Thoracic aorta (tissue), 2 donors: ENCODE measurements at regions not wholly inside any gene's neighbourhood (a gene's known extent, or its start where the extent isn't known, plus 50 kb on each side); places are given as distances from the start of the nearest gene placed in this dataset.
"Not testable (repeated sequence)": the region's sequence is repeated elsewhere in the genome, so short reads cannot be mapped to it uniquely, and the experiment has no call there.

ENCODE experiments used
- ATAC-seq: fragments of 150-250 bp; one replicate; pipeline ENCODE4 v1.8.0; 2017; ENCODE audit warnings: low read depth; ENCODE audit not compliant: insufficient number of reproducible peaks, low FRiP score
- DNase-seq: peaks from one replicate; pipeline ENCODE4 v3.0.0-alpha.2; 2020; ENCODE audit warnings: low spot score
- H3K27ac ChIP-seq, 2 donors: fragments of 200-600 bp; sonication (generic); 1 replicate in 1 of 2; 2 replicates in 1 of 2; pipeline ENCODE4 v1.5.1; 2016; ENCODE audit warnings: mild to moderate bottlenecking in 2 of 2, moderate library complexity in 2 of 2
- H3K27me3 ChIP-seq: fragments of 200-600 bp; sonication (generic); replicated peaks from 2 replicates; pipeline ENCODE4 v1.6.0; 2016; ENCODE audit warnings: mild to moderate bottlenecking; ENCODE audit not compliant: insufficient read depth
- H3K36me3 ChIP-seq: fragments of 200-600 bp; sonication (generic); one replicate; pipeline ENCODE4 v1.5.1; 2016
- H3K4me1 ChIP-seq, 2 donors: fragments of 200-600 bp; sonication (generic); 1 replicate in 1 of 2; 2 replicates in 1 of 2; pipeline versions ENCODE4 v1.5.1 to v1.6.0; 2016; ENCODE audit warnings: low read depth in 2 of 2, mild to moderate bottlenecking in 1 of 2; ENCODE audit not compliant: control insufficient read depth in 1 of 2
- H3K4me3 ChIP-seq: fragments of 200-600 bp; sonication (generic); 2 replicates; pipeline ENCODE4 v1.5.1; 2016; ENCODE audit warnings: mild to moderate bottlenecking
- H3K9me3 ChIP-seq: fragments of 200-600 bp; sonication (generic); 2 replicates; pipeline ENCODE4 v1.5.1; 2016
- TF ChIP-seq, protein P1 (sequence below): fragments of 200-600 bp; sonication (generic); IDR thresholded peaks from one replicate; pipeline ENCODE4 v1.5.1; 2019; ENCODE audit warnings: antibody characterized with exemption

DNA sequence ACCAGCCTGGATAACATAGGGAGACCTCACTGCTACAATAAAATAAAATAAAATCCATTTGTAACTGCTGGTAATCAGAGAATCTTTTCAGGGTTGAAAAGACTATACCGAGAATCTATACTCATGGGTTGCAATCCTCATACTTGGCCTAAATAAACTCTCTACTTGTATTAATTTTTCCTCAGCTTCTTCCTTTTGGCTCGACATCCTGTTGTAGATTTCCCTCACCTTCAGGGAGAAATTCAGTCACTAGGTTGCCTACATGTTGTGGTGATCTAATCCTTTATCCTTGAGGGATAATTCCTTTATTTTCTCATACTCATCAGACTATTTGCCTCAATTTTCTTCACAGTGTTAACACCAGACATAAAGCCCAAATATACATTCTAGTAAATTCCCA is 1093.4 kb downstream of the SORCS3 start:
- ATAC-seq (no peak), DNase-seq (no peak)
- no peaks in the 10 kb centered on the region for H3K9me3 ChIP-seq
- H3K27me3 ChIP-seq, result no peaks in the 10 kb centered on the region
- H3K4me3 ChIP-seq, result no peak overlapping the region
- no peaks in the 10 kb centered on the region for H3K4me1 ChIP-seq
- no peak overlapping the region for H3K27ac ChIP-seq
- H3K36me3 ChIP-seq, result no peaks in the 10 kb centered on the region
- TF ChIP-seq, protein P1, sequence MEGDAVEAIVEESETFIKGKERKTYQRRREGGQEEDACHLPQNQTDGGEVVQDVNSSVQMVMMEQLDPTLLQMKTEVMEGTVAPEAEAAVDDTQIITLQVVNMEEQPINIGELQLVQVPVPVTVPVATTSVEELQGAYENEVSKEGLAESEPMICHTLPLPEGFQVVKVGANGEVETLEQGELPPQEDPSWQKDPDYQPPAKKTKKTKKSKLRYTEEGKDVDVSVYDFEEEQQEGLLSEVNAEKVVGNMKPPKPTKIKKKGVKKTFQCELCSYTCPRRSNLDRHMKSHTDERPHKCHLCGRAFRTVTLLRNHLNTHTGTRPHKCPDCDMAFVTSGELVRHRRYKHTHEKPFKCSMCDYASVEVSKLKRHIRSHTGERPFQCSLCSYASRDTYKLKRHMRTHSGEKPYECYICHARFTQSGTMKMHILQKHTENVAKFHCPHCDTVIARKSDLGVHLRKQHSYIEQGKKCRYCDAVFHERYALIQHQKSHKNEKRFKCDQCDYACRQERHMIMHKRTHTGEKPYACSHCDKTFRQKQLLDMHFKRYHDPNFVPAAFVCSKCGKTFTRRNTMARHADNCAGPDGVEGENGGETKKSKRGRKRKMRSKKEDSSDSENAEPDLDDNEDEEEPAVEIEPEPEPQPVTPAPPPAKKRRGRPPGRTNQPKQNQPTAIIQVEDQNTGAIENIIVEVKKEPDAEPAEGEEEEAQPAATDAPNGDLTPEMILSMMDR, result no peak

DNA sequence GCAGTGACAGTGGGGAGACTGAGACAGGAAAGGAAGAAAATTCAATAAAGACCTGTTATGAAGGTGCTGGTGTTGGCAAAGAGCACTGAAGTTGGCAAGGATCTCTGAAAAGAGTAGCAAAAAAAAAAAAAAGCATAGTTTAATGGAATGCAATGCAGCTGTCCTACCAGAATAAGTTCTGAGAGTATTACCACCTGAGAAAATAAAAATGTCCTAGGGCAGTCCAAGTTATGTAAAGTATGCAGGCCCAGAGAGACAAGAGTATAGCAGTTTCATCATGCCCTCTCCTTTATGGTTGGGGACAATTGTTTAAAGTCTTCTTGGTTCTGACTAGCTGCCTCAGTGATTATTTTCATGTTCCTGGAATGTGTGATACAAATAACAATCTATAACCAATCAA is 1092.8 kb downstream of the SORCS3 start:
- ATAC-seq (no peak), DNase-seq (no peak)
- H3K36me3 ChIP-seq, result no peaks in the 10 kb centered on the region
- H3K9me3 ChIP-seq, result no peaks in the 10 kb centered on the region
- H3K27me3 ChIP-seq, result no peaks in the 10 kb centered on the region
- no peaks in the 10 kb centered on the region for H3K4me1 ChIP-seq
- TF ChIP-seq, protein P1, result no peak
- no peak overlapping the region for H3K27ac ChIP-seq
- no peak overlapping the region for H3K4me3 ChIP-seq

DNA sequence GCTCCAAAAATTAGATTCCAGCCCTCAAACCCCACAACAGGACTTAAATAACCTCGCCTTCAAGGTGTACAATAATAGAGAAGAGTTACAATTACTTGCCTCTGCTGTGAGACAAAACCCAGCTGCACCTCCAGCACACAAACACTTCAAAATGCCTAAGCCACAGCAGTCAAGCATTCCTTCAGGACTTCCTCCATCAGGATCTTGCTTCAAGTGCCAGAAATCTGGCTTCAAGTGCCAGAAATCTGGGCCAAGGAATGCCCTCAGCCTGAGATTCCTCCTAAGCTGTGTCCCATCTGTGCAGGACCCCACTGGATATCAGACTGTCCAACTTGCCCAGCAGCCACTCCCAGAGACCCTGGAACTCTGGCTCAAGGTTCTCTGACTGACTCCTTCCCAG is 1088.3 kb downstream of the SORCS3 start:
- DNase-seq (no peak), ATAC-seq (no peak)
- TF ChIP-seq, protein P1, result no peak
- Histone ChIP-seq H3K4me3 (no peak overlapping the region), H3K27ac (no peak overlapping the region), H3K27me3 (no peaks in the 10 kb centered on the region), H3K4me1 (no peaks in the 10 kb centered on the region), H3K36me3 (no peaks in the 10 kb centered on the region), H3K9me3 (no peaks in the 10 kb centered on the region)

DNA sequence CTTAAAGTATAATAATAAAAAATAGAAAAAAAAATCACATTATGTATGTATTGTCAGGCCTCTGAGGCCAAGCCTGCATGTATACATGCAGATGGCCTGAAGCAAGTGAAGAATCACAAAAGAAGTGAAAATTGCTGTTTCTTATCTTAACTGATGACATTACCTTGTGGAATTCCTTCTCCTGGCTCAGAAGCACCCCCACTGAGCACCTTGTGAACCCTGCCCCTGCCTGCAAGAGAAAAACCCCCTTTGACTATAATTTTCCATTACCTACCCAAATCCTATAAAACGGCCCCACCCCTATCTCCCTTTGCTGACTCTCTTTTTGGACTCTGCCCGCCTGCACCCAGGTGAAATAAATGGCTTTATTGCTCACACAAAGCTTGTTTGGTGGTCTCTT is 1086.5 kb downstream of the SORCS3 start:
- not testable (repeated sequence) for H3K4me1 ChIP-seq, H3K27me3 ChIP-seq, H3K36me3 ChIP-seq, DNase-seq, H3K27ac ChIP-seq, ATAC-seq, H3K4me3 ChIP-seq, H3K9me3 ChIP-seq

DNA sequence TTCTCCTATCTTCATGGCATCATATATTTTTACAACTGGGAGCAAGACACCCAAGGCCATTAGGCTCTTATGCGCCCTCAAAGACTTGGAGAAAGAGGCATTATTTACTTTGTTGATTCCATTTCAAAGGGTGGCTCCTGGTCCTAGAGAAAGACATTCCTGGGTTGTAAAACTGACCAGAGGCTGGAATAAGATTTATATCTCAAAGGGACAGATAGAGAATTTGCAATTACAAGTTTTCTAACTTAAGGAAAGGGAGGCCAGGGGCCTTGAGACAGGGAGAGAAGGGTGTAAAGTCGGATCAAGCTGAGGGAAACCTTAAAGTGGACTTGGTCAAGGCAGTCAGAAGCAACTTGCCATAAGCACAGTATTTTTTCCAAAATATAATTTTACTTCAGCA is 1086.0 kb downstream of the SORCS3 start:
- H3K27ac ChIP-seq, result no peak overlapping the region
- H3K9me3 ChIP-seq, result no peaks in the 10 kb centered on the region
- DNase-seq (no peak), ATAC-seq (no peak)
- no peak overlapping the region for H3K4me3 ChIP-seq
- no peaks in the 10 kb centered on the region for H3K27me3 ChIP-seq
- TF ChIP-seq, protein P1, result no peak
- no peaks in the 10 kb centered on the region for H3K4me1 ChIP-seq
- H3K36me3 ChIP-seq, result no peaks in the 10 kb centered on the region

DNA sequence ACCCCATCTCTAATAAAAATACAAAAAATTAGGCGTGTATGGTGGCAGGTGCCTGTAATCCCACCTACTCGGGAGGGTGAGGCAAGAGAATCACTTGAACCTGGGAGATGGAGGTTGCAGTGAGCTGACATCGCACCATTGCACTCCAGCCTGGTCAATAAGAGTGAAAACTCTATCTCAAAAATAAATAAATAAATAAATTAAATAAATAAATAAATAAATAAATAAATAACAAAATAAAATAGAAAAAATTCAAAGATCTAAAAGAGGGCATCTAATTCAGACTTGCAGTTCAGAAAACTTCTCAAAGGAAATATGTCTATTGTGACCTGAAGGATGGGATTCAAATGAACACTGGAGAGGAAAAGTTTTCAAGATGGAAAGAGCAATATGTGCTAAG is 1085.1 kb downstream of the SORCS3 start:
- TF ChIP-seq, protein P1, result no peak
- ATAC-seq (no peak), DNase-seq (no peak)
- no peak overlapping the region for H3K4me3 ChIP-seq
- no peak overlapping the region for H3K27ac ChIP-seq
- no peaks in the 10 kb centered on the region for H3K36me3 ChIP-seq
- no peaks in the 10 kb centered on the region for H3K4me1 ChIP-seq
- H3K27me3 ChIP-seq, result no peaks in the 10 kb centered on the region
- H3K9me3 ChIP-seq, result no peaks in the 10 kb centered on the region
